ENCODE measurements at regions not wholly inside any gene's neighbourhood (a gene's known extent, or its start where the extent isn't known, plus 50 kb on each side); places are given as distances from the start of the nearest gene placed in this dataset.

- POLR2A ChIA-PET = interaction anchor here (0.6 kb wide), 1 partner anchor 183 kb away, joined by 5 read pairs; no protein-coding TSS in a partner anchor
- H3K27ac ChIP-seq (ENCODE audit: control insufficient read depth, insufficient read depth) = no peak overlapping the region
- ATAC-seq (no peak), DNase-seq (ENCODE audit: low read depth, low spot score) (no peak), FAIRE-seq (no peak)
- SMC1A ChIA-PET (ENCODE audit: uncharacterized antibody, unreplicated experiment) = no interaction called here
- in situ Hi-C loops (cut with MboI) (no loop called here), intact Hi-C loops (cut with micrococcal nuclease; ENCODE audit: unreplicated experiment) (loop anchor here (10.0 kb wide), 2 partner anchors 533 to 583 kb away; no protein-coding TSS in a partner anchor)
- BruUV-seq (replicated peaks) = no TSS peak
- CTCF ChIA-PET = no interaction called here
- no peak overlapping the region for H3K4me3 ChIP-seq
- no peak overlapping the region for H2AFZ ChIP-seq (ENCODE audit: control insufficient read depth, low read depth, low read length)
- no peak overlapping the region for H3K9ac ChIP-seq (ENCODE audit: control insufficient read depth, insufficient read depth, low read length)
- WGBS (ENCODE audit: insufficient coverage, insufficient replicate concordance, low lambda C conversion rate, missing lambda C conversion rate) = 13% methylated on average over 7 of the region's 7 CpGs
- no peak overlapping the region for H3K4me2 ChIP-seq (ENCODE audit: control insufficient read depth, insufficient read depth)
- no peaks in the 10 kb centered on the region for H3K9me3 ChIP-seq (replicated peaks; ENCODE audit: control insufficient read depth, insufficient read depth, low read length)
- H3K79me2 ChIP-seq (ENCODE audit: control insufficient read depth, insufficient read depth, low read length) = no peaks in the 10 kb centered on the region
- H3K27me3 ChIP-seq (replicated peaks in 1 of 2; ENCODE audit: control insufficient read depth in 2 of 2, insufficient read depth in 2 of 2, low read length in 1 of 2) = peaks cover 5 to 24% of the 10 kb centered on the region in 2 experiments
- RAD21 ChIA-PET (ENCODE audit: unreplicated experiment) = no interaction called here
- TF ChIP-seq PKNOX1 (IDR thresholded peaks at IDR 0.05) (no peak), CBX5 (IDR thresholded peaks at IDR 0.05; ENCODE audit: low read depth) (no peak), IRF4 (IDR thresholded peaks at IDR 0.05; ENCODE audit: low read depth, low read length) (no peak), HDAC6 (IDR thresholded peaks at IDR 0.05; ENCODE audit: unreplicated experiment) (no peak), ZBTB11 (CRISPR knock-in tag; IDR thresholded peaks at IDR 0.05) (no peak), ZNF622 (IDR thresholded peaks at IDR 0.05) (no peak), ATF7 (IDR thresholded peaks at IDR 0.05; ENCODE audit: low read depth) (no peak), CHD4 (IDR thresholded peaks at IDR 0.05) (no peak), FOXM1 (IDR thresholded peaks at IDR 0.05; ENCODE audit: low read depth, low read length) (no peak), IKZF2 (IDR thresholded peaks at IDR 0.05) (no peak), ETV6 (conservative IDR thresholded peaks at IDR 0.05 in 1 of 2, IDR thresholded peaks at IDR 0.05 in 1 of 2; ENCODE audit: borderline replicate concordance in 1 of 2, low read depth in 1 of 2) (no peak), BHLHE40 (IDR thresholded peaks at IDR 0.05; ENCODE audit: borderline replicate concordance in 1 of 2, low read depth in 2 of 2, low read length in 1 of 2) (no peak)
- TF ChIP-seq, protein P1, sequence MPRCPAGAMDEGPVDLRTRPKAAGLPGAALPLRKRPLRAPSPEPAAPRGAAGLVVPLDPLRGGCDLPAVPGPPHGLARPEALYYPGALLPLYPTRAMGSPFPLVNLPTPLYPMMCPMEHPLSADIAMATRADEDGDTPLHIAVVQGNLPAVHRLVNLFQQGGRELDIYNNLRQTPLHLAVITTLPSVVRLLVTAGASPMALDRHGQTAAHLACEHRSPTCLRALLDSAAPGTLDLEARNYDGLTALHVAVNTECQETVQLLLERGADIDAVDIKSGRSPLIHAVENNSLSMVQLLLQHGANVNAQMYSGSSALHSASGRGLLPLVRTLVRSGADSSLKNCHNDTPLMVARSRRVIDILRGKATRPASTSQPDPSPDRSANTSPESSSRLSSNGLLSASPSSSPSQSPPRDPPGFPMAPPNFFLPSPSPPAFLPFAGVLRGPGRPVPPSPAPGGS (IDR thresholded peaks at IDR 0.05; ENCODE audit: borderline replicate concordance, insufficient read depth, low read depth, low read length, poor library complexity, severe bottlenecking) = no peak
- TF ChIP-seq, protein P2, sequence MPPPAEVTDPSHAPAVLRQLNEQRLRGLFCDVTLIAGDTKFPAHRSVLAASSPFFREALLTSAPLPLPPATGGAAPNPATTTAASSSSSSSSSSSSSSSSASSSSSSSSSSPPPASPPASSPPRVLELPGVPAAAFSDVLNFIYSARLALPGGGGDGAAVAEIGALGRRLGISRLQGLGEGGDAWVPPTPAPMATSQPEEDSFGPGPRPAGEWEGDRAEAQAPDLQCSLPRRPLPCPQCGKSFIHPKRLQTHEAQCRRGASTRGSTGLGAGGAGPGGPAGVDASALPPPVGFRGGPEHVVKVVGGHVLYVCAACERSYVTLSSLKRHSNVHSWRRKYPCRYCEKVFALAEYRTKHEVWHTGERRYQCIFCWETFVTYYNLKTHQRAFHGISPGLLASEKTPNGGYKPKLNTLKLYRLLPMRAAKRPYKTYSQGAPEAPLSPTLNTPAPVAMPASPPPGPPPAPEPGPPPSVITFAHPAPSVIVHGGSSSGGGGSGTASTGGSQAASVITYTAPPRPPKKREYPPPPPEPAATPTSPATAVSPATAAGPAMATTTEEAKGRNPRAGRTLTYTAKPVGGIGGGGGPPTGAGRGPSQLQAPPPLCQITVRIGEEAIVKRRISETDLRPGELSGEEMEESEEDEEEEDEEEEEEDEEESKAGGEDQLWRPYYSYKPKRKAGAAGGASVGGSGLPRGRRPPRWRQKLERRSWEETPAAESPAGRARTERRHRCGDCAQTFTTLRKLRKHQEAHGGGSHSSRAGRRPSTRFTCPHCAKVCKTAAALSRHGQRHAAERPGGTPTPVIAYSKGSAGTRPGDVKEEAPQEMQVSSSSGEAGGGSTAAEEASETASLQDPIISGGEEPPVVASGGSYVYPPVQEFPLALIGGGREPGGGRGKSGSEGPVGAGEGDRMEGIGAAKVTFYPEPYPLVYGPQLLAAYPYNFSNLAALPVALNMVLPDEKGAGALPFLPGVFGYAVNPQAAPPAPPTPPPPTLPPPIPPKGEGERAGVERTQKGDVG (CRISPR knock-in tag; IDR thresholded peaks at IDR 0.05) = no peak
- H3K4me1 ChIP-seq (ENCODE audit: control insufficient read depth, insufficient read depth, low read length) = no peaks in the 10 kb centered on the region
- no peaks in the 10 kb centered on the region for H4K20me1 ChIP-seq (ENCODE audit: control insufficient read depth, insufficient read depth)
- no peaks in the 10 kb centered on the region for H3K36me3 ChIP-seq (ENCODE audit: control insufficient read depth in 2 of 2, insufficient read depth in 2 of 2, low read length in 1 of 2)
Observed at GRCh38 chr4:71188156-71188640, 150.6 kb upstream of the SLC4A4 start.
